Gastrocnemius medialis (tissue), 4 donors: ENCODE measurements at regions not wholly inside any gene's neighbourhood (a gene's known extent, or its start where the extent isn't known, plus 50 kb on each side); places are given as distances from the start of the nearest gene placed in this dataset.

ENCODE experiments used
- ATAC-seq, 2 donors: fragments of 150-250 bp; one replicate each; pipeline ENCODE4 v1.9.1; 2016
- DNase-seq, 2 donors: peaks; one replicate each; pipeline ENCODE4 v3.0.0-alpha.2; 2019
- H3K27ac ChIP-seq, 4 donors: fragments of 200-600 bp; sonication (generic); 1 replicate in 1 of 4; 2 replicates in 3 of 4; pipeline ENCODE4 v1.5.1; 2016 to 2018; ENCODE audit warnings: mild to moderate bottlenecking in 2 of 4, moderate library complexity in 1 of 4
- H3K27me3 ChIP-seq, 3 donors: fragments of 200-600 bp; sonication (generic) in 2 of 3; 1 replicate in 1 of 3; 2 replicates in 2 of 3; pipeline versions ENCODE4 v1.5.1 to v1.6.0; 2016 to 2019; ENCODE audit warnings: mild to moderate bottlenecking in 1 of 3, moderate library complexity in 1 of 3
- H3K36me3 ChIP-seq, 2 donors: fragments of 200-600 bp; sonication (generic) in 1 of 2; one replicate each; pipeline ENCODE4 v1.5.1; 2017 to 2018
- H3K4me1 ChIP-seq, 2 donors: fragments of 200-600 bp; sonication (generic) in 1 of 2; one replicate each; pipeline ENCODE4 v1.5.1; 2016 to 2017; ENCODE audit warnings: mild to moderate bottlenecking in 2 of 2
- H3K4me3 ChIP-seq, 4 donors: fragments of 200-600 bp; sonication (generic) in 3 of 4; 1 replicate in 1 of 4; 2 replicates in 3 of 4; pipeline ENCODE4 v1.5.1; 2016 to 2019; ENCODE audit warnings: mild to moderate bottlenecking in 2 of 4
- H3K9me3 ChIP-seq, 3 donors: fragments of 200-600 bp; sonication (generic) in 2 of 3; 1 replicate in 1 of 3; 2 replicates in 2 of 3; pipeline ENCODE4 v1.5.1; 2016 to 2019
- CTCF ChIP-seq, 5 experiments: fragments of 450-650 bp in 3 of 5; fragments of 200-600 bp in 2 of 5; sonication (generic) in 2 of 5; IDR thresholded peaks in 4 of 5; conservative IDR thresholded peaks in 1 of 5; 1 replicate in 4 of 5; 2 replicates in 1 of 5; pipeline ENCODE4 v1.5.1; 2016 to 2019; ENCODE audit warnings: antibody characterized with exemption in 5 of 5, mild to moderate bottlenecking in 3 of 5, moderate library complexity in 3 of 5
- POLR2A ChIP-seq, 2 donors: fragments of 450-650 bp; IDR thresholded peaks; one replicate each; pipeline ENCODE4 v1.6.1; 2017; ENCODE audit warnings: antibody characterized with exemption in 2 of 2, mild to moderate bottlenecking in 2 of 2, moderate library complexity in 2 of 2
- in situ Hi-C, 4 donors: fragments of 200-750 bp; cut with MboI; loops; one replicate each; pipeline versions ENCODE4 v1.15.0 to v1.8.0; 2017; ENCODE audit warnings: low sequenced_read_pairs in 4 of 4
- intact Hi-C: fragments of 100-400 bp; cut with DNase I; formaldehyde crosslinking; loops from one replicate; pipeline ENCODE4 v1.15.1; 2023; ENCODE audit warnings: low total_unique reads

GRCh38 chr16:75792771-75793492, 66.6 kb upstream of the CPHXL start:
- Histone ChIP-seq H3K4me1 (no peaks in the 10 kb centered on the region), H3K9me3 (no peaks in the 10 kb centered on the region), H3K27ac (no peak overlapping the region), H3K27me3 (no peaks in the 10 kb centered on the region), H3K36me3 (no peaks in the 10 kb centered on the region), H3K4me3 (no peak overlapping the region)
- no peak for DNase-seq
- ATAC-seq = no peak
- TF ChIP-seq CTCF (IDR thresholded peaks at IDR 0.05 in 4 of 5, conservative IDR thresholded peaks at IDR 0.05 in 1 of 5) = no peak
- TF ChIP-seq POLR2A (IDR thresholded peaks at IDR 0.05) = no peak
- in situ Hi-C loops (loop anchor here in 1 of 4 donors (25.0 kb wide), 1 partner anchor 1369 kb away; no protein-coding TSS in a partner anchor), intact Hi-C loops (no loop called here)

DNA sequence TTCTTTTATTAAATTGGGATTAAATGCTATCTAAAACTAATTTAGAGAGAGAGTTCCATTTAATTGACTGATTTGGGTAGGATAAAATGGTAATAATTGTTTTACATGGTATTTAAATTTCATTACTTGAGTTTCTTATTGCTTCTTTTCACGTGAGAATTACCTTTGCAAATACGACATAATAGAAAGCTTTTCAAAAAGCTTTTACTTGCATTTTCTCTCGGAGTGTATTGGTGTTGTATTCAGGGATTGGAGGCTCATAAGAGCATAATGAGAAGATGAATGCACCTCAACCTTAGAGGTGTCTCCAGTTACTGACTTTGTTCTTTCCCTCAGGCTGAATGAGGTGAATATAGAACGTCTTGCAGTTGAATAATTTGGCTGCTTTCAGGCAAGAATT, 67.4 kb upstream of the CPHXL start:
- in situ Hi-C loops = loop anchor here in 1 of 4 donors (25.0 kb wide), 1 partner anchor 1369 kb away; no protein-coding TSS in a partner anchor
- H3K4me3 ChIP-seq = no peak overlapping the region
- no peak for DNase-seq
- H3K36me3 ChIP-seq = no peaks in the 10 kb centered on the region
- no peak overlapping the region for H3K27ac ChIP-seq
- no peaks in the 10 kb centered on the region for H3K4me1 ChIP-seq
- no peak for ATAC-seq
- intact Hi-C loops = no loop called here
- H3K9me3 ChIP-seq = no peaks in the 10 kb centered on the region
- no peak for TF ChIP-seq POLR2A (IDR thresholded peaks at IDR 0.05)
- no peak for TF ChIP-seq CTCF (IDR thresholded peaks at IDR 0.05 in 4 of 5, conservative IDR thresholded peaks at IDR 0.05 in 1 of 5)
- H3K27me3 ChIP-seq = no peaks in the 10 kb centered on the region

GRCh38 chr16:75794426-75794825, 68.1 kb upstream of the CPHXL start:
- in situ Hi-C loops (loop anchor here in 1 of 4 donors (25.0 kb wide), 1 partner anchor 1368 kb away; no protein-coding TSS in a partner anchor), intact Hi-C loops (no loop called here)
- no peaks in the 10 kb centered on the region for H3K36me3 ChIP-seq
- TF ChIP-seq CTCF (IDR thresholded peaks at IDR 0.05 in 4 of 5, conservative IDR thresholded peaks at IDR 0.05 in 1 of 5) = no peak
- TF ChIP-seq POLR2A (IDR thresholded peaks at IDR 0.05) = no peak
- no peaks in the 10 kb centered on the region for H3K27me3 ChIP-seq
- no peak for ATAC-seq
- H3K4me1 ChIP-seq = no peaks in the 10 kb centered on the region
- H3K4me3 ChIP-seq = no peak overlapping the region
- H3K27ac ChIP-seq = no peak overlapping the region
- H3K9me3 ChIP-seq = no peaks in the 10 kb centered on the region
- DNase-seq = no peak

DNA sequence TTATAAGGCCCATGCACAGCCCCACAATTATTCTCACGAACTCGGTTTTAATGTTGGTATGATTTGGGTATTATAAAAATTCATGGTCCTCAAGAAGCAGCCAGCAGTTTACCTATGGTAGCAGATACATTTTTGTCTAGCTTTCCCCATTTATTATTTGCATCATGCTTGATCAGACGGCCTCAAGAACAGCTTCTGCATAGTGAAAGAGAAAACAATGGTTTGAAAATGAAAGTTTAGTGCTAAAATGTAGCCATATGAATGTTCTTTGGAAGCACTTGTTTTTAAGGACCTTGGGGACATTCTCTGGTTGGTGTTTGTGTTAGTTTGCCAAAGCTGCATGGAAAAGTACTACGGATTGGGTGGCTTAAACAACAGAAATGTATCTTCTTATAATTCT, 72.4 kb upstream of the CPHXL start:
- Histone ChIP-seq H3K9me3 (no peaks in the 10 kb centered on the region), H3K36me3 (no peaks in the 10 kb centered on the region), H3K27me3 (no peaks in the 10 kb centered on the region), H3K4me3 (no peak overlapping the region), H3K4me1 (no peaks in the 10 kb centered on the region), H3K27ac (no peak overlapping the region)
- intact Hi-C loops = no loop called here
- TF ChIP-seq POLR2A (IDR thresholded peaks at IDR 0.05) (no peak), CTCF (IDR thresholded peaks at IDR 0.05 in 4 of 5, conservative IDR thresholded peaks at IDR 0.05 in 1 of 5) (no peak)
- in situ Hi-C loops = loop anchor here in 1 of 4 donors (25.0 kb wide), 1 partner anchor 1364 kb away; no protein-coding TSS in a partner anchor
- ATAC-seq (no peak), DNase-seq (no peak)
